Loucy (cell line): ENCODE measurements at regions not wholly inside any gene's neighbourhood (a gene's known extent, or its start where the extent isn't known, plus 50 kb on each side); places are given as distances from the start of the nearest gene placed in this dataset.

Source experiments
- H2AFZ ChIP-seq: fragments of 200-600 bp; sonication (generic); 2 replicates; pipeline ENCODE4 v1.6.0; 2016; ENCODE audit warnings: antibody characterized with exemption, mild to moderate bottlenecking, low read length, moderate library complexity
- H3F3A ChIP-seq: fragments of 200-600 bp; 2 replicates; pipeline ENCODE4 v1.6.0; 2016; ENCODE audit warnings: antibody characterized with exemption, low read depth, mild to moderate bottlenecking
- H3K27me3 ChIP-seq: fragments of 200-600 bp; sonication (generic); 2 replicates; pipeline ENCODE4 v1.6.1; 2014; ENCODE audit warnings: low read length, mild to moderate bottlenecking; ENCODE audit not compliant: insufficient read depth, poor library complexity, severe bottlenecking
- H3K36me3 ChIP-seq: fragments of 200-600 bp; sonication (generic); 2 replicates; pipeline ENCODE4 v1.6.1; 2016; ENCODE audit warnings: low read length; ENCODE audit not compliant: insufficient read depth
- H3K4me1 ChIP-seq: fragments of 200-600 bp; sonication (generic); 2 replicates; pipeline ENCODE4 v1.5.1; 2014; ENCODE audit warnings: low read length, mild to moderate bottlenecking; ENCODE audit not compliant: insufficient read depth, poor library complexity, severe bottlenecking
- H3K4me2 ChIP-seq: fragments of 200-600 bp; sonication (generic); 2 replicates; pipeline ENCODE4 v1.6.0; 2014; ENCODE audit warnings: antibody characterized with exemption, low read length, low read depth, mild to moderate bottlenecking; ENCODE audit not compliant: poor library complexity, severe bottlenecking
- H3K4me3 ChIP-seq: fragments of 200-600 bp; sonication (generic); 2 replicates; pipeline ENCODE4 v1.5.1; 2014; ENCODE audit warnings: low read length, mild to moderate bottlenecking, mixed read lengths; ENCODE audit not compliant: poor library complexity, severe bottlenecking
- H3K79me2 ChIP-seq: fragments of 200-600 bp; sonication (generic); 2 replicates; pipeline ENCODE4 v1.6.1; 2014; ENCODE audit warnings: low read length; ENCODE audit not compliant: insufficient read depth
- H3K9ac ChIP-seq: fragments of 200-600 bp; sonication (generic); 2 replicates; pipeline ENCODE4 v1.6.0; 2014; ENCODE audit warnings: mild to moderate bottlenecking, low read depth, low read length, moderate library complexity; ENCODE audit not compliant: poor library complexity, severe bottlenecking
- H3K9me2 ChIP-seq: fragments of 200-600 bp; sonication (generic); replicated peaks from 2 replicates; pipeline ENCODE4 v1.6.1; 2016; ENCODE audit warnings: low read depth, low read length, mixed read lengths
- H3K9me3 ChIP-seq: fragments of 200-600 bp; sonication (generic); 2 replicates; pipeline ENCODE4 v1.6.1; 2014; ENCODE audit warnings: mild to moderate bottlenecking, antibody characterized with exemption, low read length, low read depth; ENCODE audit not compliant: insufficient read depth
- H4K20me1 ChIP-seq: fragments of 200-600 bp; sonication (generic); 2 replicates; pipeline ENCODE4 v1.6.0; 2014; ENCODE audit warnings: antibody characterized with exemption, low read length, mild to moderate bottlenecking; ENCODE audit not compliant: insufficient read depth, poor library complexity, severe bottlenecking
- EZH2phosphoT487 ChIP-seq: fragments of 200-600 bp; IDR thresholded peaks from 2 replicates; pipeline ENCODE4 v1.6.1; 2018; ENCODE audit warnings: antibody characterized with exemption, mild to moderate bottlenecking, moderate library complexity, borderline replicate concordance
- TF ChIP-seq, protein P1 (sequence below): fragments of 200-600 bp; sonication (generic); conservative IDR thresholded peaks from 2 replicates; pipeline ENCODE4 v1.5.1; 2014; ENCODE audit warnings: mild to moderate bottlenecking, antibody characterized with exemption, low read length

DNA sequence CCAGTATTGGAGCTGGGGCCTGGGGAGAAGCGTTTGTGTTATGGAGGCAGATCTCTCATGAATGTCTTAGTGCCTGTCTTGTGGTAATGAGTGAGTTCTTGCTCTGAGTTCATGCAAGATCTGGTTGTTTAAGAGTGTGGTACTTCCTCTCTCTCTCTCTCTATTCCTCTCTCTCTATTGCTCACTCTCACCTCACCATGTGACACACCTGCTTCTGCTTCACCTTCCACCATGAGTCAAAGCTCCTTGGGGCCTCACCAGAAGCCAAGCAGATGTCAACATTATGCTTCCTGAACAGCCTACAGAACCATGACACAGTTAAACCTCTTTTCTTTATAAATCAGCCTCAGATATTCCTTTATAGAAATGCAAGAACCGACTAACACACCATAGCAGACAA, 242.7 kb upstream of the ADRA1B start:
- Histone ChIP-seq H3K4me1 (no peaks in the 10 kb centered on the region), H3K9me2 (no peaks in the 10 kb centered on the region), H3K9ac (no peak overlapping the region), H3K9me3 (no peaks in the 10 kb centered on the region), H3K79me2 (no peaks in the 10 kb centered on the region), H2AFZ (no peak overlapping the region), H3K4me3 (no peak overlapping the region), H4K20me1 (no peaks in the 10 kb centered on the region), H3F3A (no peaks in the 10 kb centered on the region), H3K36me3 (no peaks in the 10 kb centered on the region), H3K4me2 (no peak overlapping the region), H3K27me3 (no peaks in the 10 kb centered on the region)
- TF ChIP-seq, protein P1, sequence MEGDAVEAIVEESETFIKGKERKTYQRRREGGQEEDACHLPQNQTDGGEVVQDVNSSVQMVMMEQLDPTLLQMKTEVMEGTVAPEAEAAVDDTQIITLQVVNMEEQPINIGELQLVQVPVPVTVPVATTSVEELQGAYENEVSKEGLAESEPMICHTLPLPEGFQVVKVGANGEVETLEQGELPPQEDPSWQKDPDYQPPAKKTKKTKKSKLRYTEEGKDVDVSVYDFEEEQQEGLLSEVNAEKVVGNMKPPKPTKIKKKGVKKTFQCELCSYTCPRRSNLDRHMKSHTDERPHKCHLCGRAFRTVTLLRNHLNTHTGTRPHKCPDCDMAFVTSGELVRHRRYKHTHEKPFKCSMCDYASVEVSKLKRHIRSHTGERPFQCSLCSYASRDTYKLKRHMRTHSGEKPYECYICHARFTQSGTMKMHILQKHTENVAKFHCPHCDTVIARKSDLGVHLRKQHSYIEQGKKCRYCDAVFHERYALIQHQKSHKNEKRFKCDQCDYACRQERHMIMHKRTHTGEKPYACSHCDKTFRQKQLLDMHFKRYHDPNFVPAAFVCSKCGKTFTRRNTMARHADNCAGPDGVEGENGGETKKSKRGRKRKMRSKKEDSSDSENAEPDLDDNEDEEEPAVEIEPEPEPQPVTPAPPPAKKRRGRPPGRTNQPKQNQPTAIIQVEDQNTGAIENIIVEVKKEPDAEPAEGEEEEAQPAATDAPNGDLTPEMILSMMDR, result no peak
- no peak for TF ChIP-seq EZH2phosphoT487

DNA sequence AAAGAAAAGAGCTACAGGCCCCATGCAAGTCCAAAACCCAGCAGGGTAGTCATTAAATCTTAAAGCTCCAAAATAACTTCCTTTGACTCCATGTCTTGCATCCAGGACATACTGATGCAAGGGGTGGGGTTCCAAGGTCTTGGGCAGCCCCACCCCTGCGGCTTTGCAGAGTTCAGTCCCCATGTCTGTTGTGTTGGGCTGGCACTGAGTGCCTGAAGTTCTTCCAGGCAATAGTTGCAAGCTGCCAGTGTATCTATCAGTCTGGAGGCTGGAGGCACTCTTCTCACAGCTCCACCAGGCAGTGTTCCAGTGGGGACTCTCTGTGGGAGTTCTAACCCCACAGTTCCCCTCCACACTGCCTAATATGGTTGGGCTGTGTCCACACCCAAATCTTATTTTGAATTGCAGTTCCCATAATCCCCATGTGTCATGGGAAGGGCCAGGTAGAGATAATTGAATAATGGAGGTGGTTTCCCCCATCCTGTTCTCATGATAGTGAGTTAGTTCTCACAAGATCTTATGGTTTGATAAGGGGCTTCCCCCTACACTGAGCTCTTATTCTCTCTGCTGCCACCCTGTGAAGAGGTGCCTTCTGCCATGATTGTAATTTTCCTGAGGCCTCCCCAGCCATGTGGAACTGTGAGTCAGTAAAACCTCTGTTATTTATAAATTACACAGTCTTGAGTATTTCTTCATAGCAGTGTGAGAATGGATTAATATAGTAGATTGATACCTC, 237.5 kb upstream of the ADRA1B start:
- no peak overlapping the region for H2AFZ ChIP-seq
- TF ChIP-seq, protein P1, result no peak
- no peak for TF ChIP-seq EZH2phosphoT487
- H3K9me2 ChIP-seq, result no peaks in the 10 kb centered on the region
- H3K79me2 ChIP-seq, result no peaks in the 10 kb centered on the region
- H3K9ac ChIP-seq, result no peak overlapping the region
- H3K9me3 ChIP-seq, result no peaks in the 10 kb centered on the region
- no peaks in the 10 kb centered on the region for H3K4me1 ChIP-seq
- no peaks in the 10 kb centered on the region for H3K27me3 ChIP-seq
- no peaks in the 10 kb centered on the region for H3F3A ChIP-seq
- H3K36me3 ChIP-seq, result no peaks in the 10 kb centered on the region
- no peak overlapping the region for H3K4me2 ChIP-seq
- no peak overlapping the region for H3K4me3 ChIP-seq
- no peaks in the 10 kb centered on the region for H4K20me1 ChIP-seq

DNA sequence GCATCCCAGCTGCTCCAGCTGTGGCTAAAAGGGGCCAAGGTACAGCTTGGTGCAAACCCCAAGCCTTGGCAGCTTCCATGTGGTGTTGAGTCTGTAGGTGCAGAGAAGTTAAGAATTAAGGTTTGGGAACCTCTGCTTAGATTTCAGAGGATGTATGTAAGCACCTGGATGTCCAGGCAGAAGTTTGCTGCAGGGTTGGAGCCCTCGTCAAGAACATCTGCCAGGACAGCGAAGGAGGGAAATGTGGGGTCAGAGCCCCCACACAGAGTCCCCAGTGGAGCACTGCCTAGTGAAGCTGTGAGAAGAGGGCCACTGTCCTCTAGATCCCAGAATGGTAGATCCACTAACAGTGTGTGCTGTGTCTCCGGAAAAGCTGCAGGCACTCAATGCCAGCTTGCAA, 236.2 kb upstream of the ADRA1B start:
- Histone ChIP-seq H3F3A (no peaks in the 10 kb centered on the region), H3K9me3 (no peaks in the 10 kb centered on the region), H3K4me2 (no peak overlapping the region), H3K9ac (no peak overlapping the region), H3K79me2 (no peaks in the 10 kb centered on the region), H3K27me3 (no peaks in the 10 kb centered on the region), H3K36me3 (no peaks in the 10 kb centered on the region), H4K20me1 (no peaks in the 10 kb centered on the region), H3K4me1 (no peaks in the 10 kb centered on the region), H3K4me3 (no peak overlapping the region), H3K9me2 (no peaks in the 10 kb centered on the region), H2AFZ (no peak overlapping the region)
- TF ChIP-seq EZH2phosphoT487, result no peak
- TF ChIP-seq, protein P1, result no peak
